ENCODE measurements at regions not wholly inside any gene's neighbourhood (a gene's known extent, or its start where the extent isn't known, plus 50 kb on each side); places are given as distances from the start of the nearest gene placed in this dataset.

GRCh38 chr5:174596429-174596828 is 128.0 kb upstream of the MSX2 start:
- H3K9me2 ChIP-seq (ENCODE audit: insufficient read depth, low read length) = no peaks in the 10 kb centered on the region
- H4K20me1 ChIP-seq (ENCODE audit: insufficient read depth, low read length) = no peaks in the 10 kb centered on the region
- no peak overlapping the region for H2AFZ ChIP-seq (ENCODE audit: low read length)
- no peak for DNase-seq (ENCODE audit: low spot score)
- ChIA-PET CTCF (ENCODE audit: unreplicated experiment) (interaction anchor here (0.6 kb wide), 1 partner anchor 10 kb away, joined by 3 read pairs; no protein-coding TSS in a partner anchor), POLR2A (interaction anchor here (1.1 kb wide), 1 partner anchor 9 kb away, joined by 4 read pairs; no protein-coding TSS in a partner anchor)
- H3K4me1 ChIP-seq (ENCODE audit: insufficient read depth, low read length, poor library complexity, severe bottlenecking) = no peaks in the 10 kb centered on the region
- no peak overlapping the region for H3K4me2 ChIP-seq (ENCODE audit: low read length)
- H3K36me3 ChIP-seq (ENCODE audit: insufficient read depth, low read length) = no peaks in the 10 kb centered on the region
- H3K4me3 ChIP-seq (ENCODE audit: low read depth, low read length, poor library complexity, severe bottlenecking) = no peak overlapping the region
- H3K79me2 ChIP-seq (ENCODE audit: insufficient read depth, low read depth, low read length) = no peaks in the 10 kb centered on the region
- no TSS peak for BruUV-seq (replicated peaks)
- TF ChIP-seq EZH2phosphoT487 (IDR thresholded peaks at IDR 0.05; ENCODE audit: borderline replicate concordance, low read depth, low read length) = no peak
- TF ChIP-seq CTCF (conservative IDR thresholded peaks at IDR 0.05; ENCODE audit: low read length) = no peak
- intact Hi-C loops (cut with micrococcal nuclease; ENCODE audit: unreplicated experiment) = no loop called here
- H3K9me3 ChIP-seq (ENCODE audit: low read length) = no peaks in the 10 kb centered on the region
- no peak overlapping the region for H3K27ac ChIP-seq (ENCODE audit: low read depth, low read length, poor library complexity, severe bottlenecking)

- Histone ChIP-seq H2AFZ (ENCODE audit: low read length) (no peak overlapping the region), H3K4me2 (ENCODE audit: low read length) (no peak overlapping the region), H4K20me1 (ENCODE audit: insufficient read depth, low read length) (no peaks in the 10 kb centered on the region), H3K27ac (ENCODE audit: low read depth, low read length, poor library complexity, severe bottlenecking) (no peak overlapping the region), H3K36me3 (ENCODE audit: insufficient read depth, low read length) (no peaks in the 10 kb centered on the region), H3K9me3 (ENCODE audit: low read length) (no peaks in the 10 kb centered on the region), H3K9me2 (ENCODE audit: insufficient read depth, low read length) (no peaks in the 10 kb centered on the region), H3K4me3 (ENCODE audit: low read depth, low read length, poor library complexity, severe bottlenecking) (no peak overlapping the region), H3K4me1 (ENCODE audit: insufficient read depth, low read length, poor library complexity, severe bottlenecking) (no peaks in the 10 kb centered on the region), H3K79me2 (ENCODE audit: insufficient read depth, low read depth, low read length) (no peaks in the 10 kb centered on the region)
- no TSS peak for BruUV-seq (replicated peaks)
- CTCF ChIA-PET (ENCODE audit: unreplicated experiment) = no interaction called here
- no peak for DNase-seq (ENCODE audit: low spot score)
- intact Hi-C loops (cut with micrococcal nuclease; ENCODE audit: unreplicated experiment) = no loop called here
- POLR2A ChIA-PET = no interaction called here
- TF ChIP-seq EZH2phosphoT487 (IDR thresholded peaks at IDR 0.05; ENCODE audit: borderline replicate concordance, low read depth, low read length) (no peak), CTCF (conservative IDR thresholded peaks at IDR 0.05; ENCODE audit: low read length) (no peak)
These were observed 124.4 kb upstream of the MSX2 start for GRCh38 chr5:174599992-174600391.

- no TSS peak for BruUV-seq (replicated peaks)
- POLR2A ChIA-PET = no interaction called here
- no peak overlapping the region for H2AFZ ChIP-seq (ENCODE audit: low read length)
These were observed 122.4 kb upstream of the MSX2 start for GRCh38 chr5:174601946-174602345.

More at GRCh38 chr5:174601946-174602345, 122.4 kb upstream of the MSX2 start:
- H3K9me3 ChIP-seq (ENCODE audit: low read length) = no peaks in the 10 kb centered on the region
- H4K20me1 ChIP-seq (ENCODE audit: insufficient read depth, low read length) = no peaks in the 10 kb centered on the region
- H3K36me3 ChIP-seq (ENCODE audit: insufficient read depth, low read length) = no peaks in the 10 kb centered on the region
- no peak overlapping the region for H3K4me2 ChIP-seq (ENCODE audit: low read length)
- intact Hi-C loops (cut with micrococcal nuclease; ENCODE audit: unreplicated experiment) = no loop called here
- CTCF ChIA-PET (ENCODE audit: unreplicated experiment) = no interaction called here
- H3K9me2 ChIP-seq (ENCODE audit: insufficient read depth, low read length) = no peaks in the 10 kb centered on the region
- no peak for DNase-seq (ENCODE audit: low spot score)
- no peaks in the 10 kb centered on the region for H3K4me1 ChIP-seq (ENCODE audit: insufficient read depth, low read length, poor library complexity, severe bottlenecking)
- no peaks in the 10 kb centered on the region for H3K79me2 ChIP-seq (ENCODE audit: insufficient read depth, low read depth, low read length)
- no peak overlapping the region for H3K4me3 ChIP-seq (ENCODE audit: low read depth, low read length, poor library complexity, severe bottlenecking)
- TF ChIP-seq EZH2phosphoT487 (IDR thresholded peaks at IDR 0.05; ENCODE audit: borderline replicate concordance, low read depth, low read length) = no peak
- no peak for TF ChIP-seq CTCF (conservative IDR thresholded peaks at IDR 0.05; ENCODE audit: low read length)
- H3K27ac ChIP-seq (ENCODE audit: low read depth, low read length, poor library complexity, severe bottlenecking) = no peak overlapping the region

Measured in OCI-LY7 (cell line).